ENCODE measurements at regions not wholly inside any gene's neighbourhood (a gene's known extent, or its start where the extent isn't known, plus 50 kb on each side); places are given as distances from the start of the nearest gene placed in this dataset.

- no peak for DNase-seq
Measured at GRCh38 chr2:64704161-64704560, 50.4 kb upstream of the SERTAD2 start.

GRCh38 chr2:64704996-64705395, 51.3 kb upstream of the SERTAD2 start:
- no peak for DNase-seq

GRCh38 chr2:64707276-64707675, 53.6 kb upstream of the SERTAD2 start:
- no peak for DNase-seq

GRCh38 chr2:64708829-64709228, 55.1 kb upstream of the SERTAD2 start:
- DNase-seq, result no peak

- DNase-seq, result no peak
Measured at GRCh38 chr2:64711252-64711800, 57.6 kb upstream of the SERTAD2 start.

GRCh38 chr2:64713686-64714085, 60.0 kb upstream of the SERTAD2 start:
- DNase-seq, result no peak

- DNase-seq, result no peak
Measured at GRCh38 chr2:64716569-64716968, 62.9 kb upstream of the SERTAD2 start.

- no peak for DNase-seq
Measured at GRCh38 chr2:64718250-64718885, 64.7 kb upstream of the SERTAD2 start.

- DNase-seq, result no peak
Measured at GRCh38 chr2:64720535-64721319, 67.0 kb upstream of the SERTAD2 start.

- no peak for DNase-seq
Measured at GRCh38 chr2:64721320-64721623, 67.6 kb upstream of the SERTAD2 start.

GRCh38 chr2:64722291-64723044, 68.8 kb upstream of the SERTAD2 start:
- DNase-seq, result no peak

- DNase-seq, result no peak
Measured at GRCh38 chr2:64727013-64727767, 73.5 kb upstream of the SERTAD2 start.

- no peak for DNase-seq
Measured at GRCh38 chr2:64727843-64728463, 74.2 kb upstream of the SERTAD2 start.

- no peak for DNase-seq
Measured at GRCh38 chr2:64730551-64731262, 77.0 kb upstream of the SERTAD2 start.

- DNase-seq, result no peak
Measured at GRCh38 chr2:64731263-64731643, 77.5 kb upstream of the SERTAD2 start.

- DNase-seq, result no peak
Measured at GRCh38 chr2:64731746-64732145, 78.0 kb upstream of the SERTAD2 start.

GRCh38 chr2:64732146-64732545, 78.4 kb upstream of the SERTAD2 start:
- DNase-seq, result no peak

- DNase-seq, result no peak
Measured at GRCh38 chr2:64735504-64735903, 81.8 kb upstream of the SERTAD2 start.

GRCh38 chr2:64737547-64737946, 83.8 kb upstream of the SERTAD2 start:
- DNase-seq, result no peak

- no peak for DNase-seq
Measured at GRCh38 chr2:64738026-64738425, 84.3 kb upstream of the SERTAD2 start.

- no peak for DNase-seq
Measured at GRCh38 chr2:64742678-64743077, 89.0 kb upstream of the SERTAD2 start.
